ENCODE measurements at regions not wholly inside any gene's neighbourhood (a gene's known extent, or its start where the extent isn't known, plus 50 kb on each side); places are given as distances from the start of the nearest gene placed in this dataset.

GRCh38 chr18:28804512-28805202 is 627.7 kb upstream of the CDH2 start:
- intact Hi-C loops (cut with micrococcal nuclease; ENCODE audit: unreplicated experiment) = no loop called here
- no peaks in the 10 kb centered on the region for H3K36me3 ChIP-seq (ENCODE audit: insufficient read depth, low read length, poor library complexity, severe bottlenecking)
- no peak for DNase-seq (ENCODE audit: low spot score)
- TF ChIP-seq CTCF (conservative IDR thresholded peaks at IDR 0.05; ENCODE audit: low read depth, low read length) = no peak
- ChIA-PET CTCF (no interaction called here), POLR2A (ENCODE audit: low non-redundant PET) (no interaction called here)
- H3K27ac ChIP-seq (ENCODE audit: low read depth, low read length, poor library complexity, severe bottlenecking) = no peak overlapping the region
- BruUV-seq (replicated peaks) = no TSS peak
- H3K9me3 ChIP-seq (ENCODE audit: low read depth, low read length, poor library complexity, severe bottlenecking) = peaks cover 10% of the 10 kb centered on the region
- H3K4me1 ChIP-seq (ENCODE audit: insufficient read depth, low read length, poor library complexity, severe bottlenecking) = peaks cover 19% of the 10 kb centered on the region
- no peaks in the 10 kb centered on the region for H3K27me3 ChIP-seq (replicated peaks; ENCODE audit: insufficient read depth, low read depth, low read length, poor library complexity)
- no peak overlapping the region for H3K4me3 ChIP-seq (ENCODE audit: low read depth, low read length, poor library complexity, severe bottlenecking)

- TF ChIP-seq EZH2 (IDR thresholded peaks at IDR 0.05; ENCODE audit: borderline replicate concordance, low read depth, low read length, poor library complexity, severe bottlenecking) (no peak), CTCF (conservative IDR thresholded peaks at IDR 0.05; ENCODE audit: low read depth, low read length) (no peak)
- Histone ChIP-seq H3K36me3 (ENCODE audit: insufficient read depth, low read length, poor library complexity, severe bottlenecking) (no peaks in the 10 kb centered on the region), H3K27ac (ENCODE audit: low read depth, low read length, poor library complexity, severe bottlenecking) (peak overlapping the region; percentile 72), H3K4me3 (ENCODE audit: low read depth, low read length, poor library complexity, severe bottlenecking) (no peak overlapping the region), H3K4me1 (ENCODE audit: insufficient read depth, low read length, poor library complexity, severe bottlenecking) (peaks cover 33% of the 10 kb centered on the region), H3K27me3 (replicated peaks; ENCODE audit: insufficient read depth, low read depth, low read length, poor library complexity) (no peaks in the 10 kb centered on the region), H3K9me3 (ENCODE audit: low read depth, low read length, poor library complexity, severe bottlenecking) (no peaks in the 10 kb centered on the region)
- intact Hi-C loops (cut with micrococcal nuclease; ENCODE audit: unreplicated experiment) = loop anchor here (1.0 kb wide), 1 partner anchor 66 kb away; no protein-coding TSS in a partner anchor
- BruUV-seq (replicated peaks) = no TSS peak
- ChIA-PET POLR2A (ENCODE audit: low non-redundant PET) (no interaction called here), CTCF (no interaction called here)
- peak; percentile 94 for DNase-seq (ENCODE audit: low spot score)
Observed at GRCh38 chr18:28802546-28802945, 625.6 kb upstream of the CDH2 start.

- TF ChIP-seq EZH2 (IDR thresholded peaks at IDR 0.05; ENCODE audit: borderline replicate concordance, low read depth, low read length, poor library complexity, severe bottlenecking) (no peak), CTCF (conservative IDR thresholded peaks at IDR 0.05; ENCODE audit: low read depth, low read length) (no peak)
- POLR2A ChIA-PET (ENCODE audit: low non-redundant PET) = no interaction called here
- peaks cover 33% of the 10 kb centered on the region for H3K4me1 ChIP-seq (ENCODE audit: insufficient read depth, low read length, poor library complexity, severe bottlenecking)
- BruUV-seq (replicated peaks) = TSS peak; percentile 92
- H3K9me3 ChIP-seq (ENCODE audit: low read depth, low read length, poor library complexity, severe bottlenecking) = no peaks in the 10 kb centered on the region
- no peak overlapping the region for H3K4me3 ChIP-seq (ENCODE audit: low read depth, low read length, poor library complexity, severe bottlenecking)
- intact Hi-C loops (cut with micrococcal nuclease; ENCODE audit: unreplicated experiment) = loop anchor here (1.0 kb wide), 1 partner anchor 66 kb away; no protein-coding TSS in a partner anchor
- CTCF ChIA-PET = no interaction called here
- no peaks in the 10 kb centered on the region for H3K36me3 ChIP-seq (ENCODE audit: insufficient read depth, low read length, poor library complexity, severe bottlenecking)
- DNase-seq (ENCODE audit: low spot score) = no peak
- no peaks in the 10 kb centered on the region for H3K27me3 ChIP-seq (replicated peaks; ENCODE audit: insufficient read depth, low read depth, low read length, poor library complexity)
- peak overlapping the region; percentile 72 for H3K27ac ChIP-seq (ENCODE audit: low read depth, low read length, poor library complexity, severe bottlenecking)
Observed at GRCh38 chr18:28801876-28802275, 624.9 kb upstream of the CDH2 start.

Data from A673 (cell line).